ENCODE measurements at regions not wholly inside any gene's neighbourhood (a gene's known extent, or its start where the extent isn't known, plus 50 kb on each side); places are given as distances from the start of the nearest gene placed in this dataset.
"Not testable (repeated sequence)": the region's sequence is repeated elsewhere in the genome, so short reads cannot be mapped to it uniquely, and the experiment has no call there.

DNA sequence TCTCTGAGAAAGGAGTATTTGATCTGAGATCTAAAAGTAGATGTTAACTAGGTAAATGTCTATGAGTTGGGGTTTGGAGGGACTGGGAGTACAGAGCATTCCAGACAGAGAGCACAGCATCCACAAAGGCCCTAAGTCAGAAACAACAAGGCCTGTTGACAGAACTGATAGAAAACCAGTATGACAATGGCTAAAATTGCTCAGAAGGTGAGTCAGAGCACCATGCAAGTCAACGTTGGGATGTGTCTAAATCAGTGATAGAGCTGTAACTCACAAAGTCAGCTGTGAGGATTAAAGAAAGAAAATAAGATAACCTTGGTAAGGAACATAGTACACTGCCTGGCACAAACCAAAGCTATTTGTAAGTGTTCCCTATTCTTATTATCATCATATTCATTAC is 124.0 kb downstream of the CETN3 start:
- DNase-seq (ENCODE audit: low spot score), result no peak

DNA sequence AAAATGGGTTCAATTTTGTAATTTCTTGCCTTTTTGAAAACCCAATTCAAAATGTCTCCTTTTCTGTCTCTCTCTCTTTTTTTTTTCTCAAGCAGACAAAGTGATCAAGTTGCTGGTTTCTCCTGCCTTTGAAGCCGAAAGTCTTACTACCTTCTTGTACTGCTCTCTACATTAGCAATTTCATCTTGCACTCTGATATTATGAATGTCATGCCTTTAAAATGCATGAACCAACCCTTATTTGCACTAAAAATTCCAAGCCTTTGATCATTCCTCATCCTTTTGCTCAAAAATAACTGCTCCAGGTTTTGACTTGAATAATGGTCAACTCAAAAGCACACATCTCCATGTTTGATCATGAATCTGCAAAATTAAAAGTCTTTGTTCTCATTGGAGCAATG is 125.2 kb downstream of the CETN3 start:
- DNase-seq (ENCODE audit: low spot score), result no peak

DNA sequence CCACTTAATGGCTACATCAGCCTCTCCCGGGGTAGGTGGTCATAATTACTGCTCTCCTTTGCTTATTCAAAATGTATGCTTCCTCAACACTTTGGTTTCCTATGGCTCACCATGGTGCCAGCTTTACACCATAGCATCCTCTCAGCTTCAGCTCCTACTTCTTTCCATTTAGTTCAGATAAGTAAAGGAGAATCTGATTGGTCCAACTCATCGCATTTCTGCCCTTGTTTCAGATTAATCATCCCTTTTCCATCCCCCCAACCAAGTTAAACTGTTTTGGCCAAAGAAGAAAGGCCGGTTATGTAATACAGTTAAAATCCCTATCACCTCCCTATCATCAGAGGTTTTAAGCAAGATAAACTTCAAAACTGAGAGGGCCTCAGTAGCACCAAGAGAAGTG is 130.5 kb downstream of the CETN3 start:
- DNase-seq (ENCODE audit: low spot score), result no peak

DNA sequence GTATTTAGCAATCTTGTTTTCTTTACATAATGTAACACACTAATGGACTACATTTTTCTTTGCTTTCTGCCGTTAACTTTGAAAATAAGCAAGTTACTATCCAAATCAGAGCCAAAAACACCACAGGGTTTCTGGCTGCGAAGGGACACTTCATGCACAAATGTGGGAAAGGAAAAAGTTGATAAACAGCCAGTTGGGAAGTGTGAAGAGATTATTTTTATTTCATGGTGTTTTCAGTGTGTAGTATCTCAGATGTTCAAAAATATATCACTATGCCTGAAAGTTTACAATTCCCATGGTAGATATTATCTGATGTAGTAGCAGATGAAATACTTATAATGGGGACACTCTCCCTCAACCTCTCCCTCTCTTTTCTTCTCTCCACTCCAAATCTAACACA is 135.3 kb downstream of the CETN3 start:
- DNase-seq (ENCODE audit: low spot score), result no peak

DNA sequence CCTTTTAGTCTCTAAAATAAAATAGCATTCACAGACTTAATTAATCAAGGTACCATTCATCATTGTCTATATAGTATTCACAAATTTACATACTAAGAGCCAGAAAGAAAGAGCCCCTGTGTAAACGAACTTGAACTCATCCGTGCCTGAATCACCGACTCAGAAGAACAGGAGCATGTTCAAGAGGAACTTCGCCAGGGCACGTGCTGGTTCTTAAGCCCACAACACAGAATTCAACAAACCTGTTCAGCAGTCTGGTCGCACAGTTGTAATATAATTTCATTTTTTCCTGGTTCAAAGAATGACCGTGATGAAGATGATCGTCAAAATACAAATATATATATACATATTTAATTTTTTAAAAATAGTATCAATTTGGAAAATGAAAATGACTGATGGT is 141.9 kb downstream of the CETN3 start:
- DNase-seq (ENCODE audit: low spot score), result no peak

DNA sequence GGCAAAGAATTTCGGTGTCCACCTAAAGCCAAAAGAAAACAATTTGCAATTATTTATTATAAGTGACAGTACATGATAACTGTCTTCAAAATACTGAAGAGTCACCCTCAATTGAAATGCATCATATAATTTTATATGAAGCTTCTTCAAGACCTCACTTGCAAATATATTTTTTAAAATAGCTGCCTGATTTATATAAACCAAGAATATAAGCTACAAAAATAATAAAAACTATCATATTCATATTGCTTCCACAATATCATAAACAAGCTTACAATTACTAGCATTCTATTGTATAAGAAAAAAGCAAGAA is 144.1 kb downstream of the CETN3 start:
- DNase-seq (ENCODE audit: low spot score), result no peak

DNA sequence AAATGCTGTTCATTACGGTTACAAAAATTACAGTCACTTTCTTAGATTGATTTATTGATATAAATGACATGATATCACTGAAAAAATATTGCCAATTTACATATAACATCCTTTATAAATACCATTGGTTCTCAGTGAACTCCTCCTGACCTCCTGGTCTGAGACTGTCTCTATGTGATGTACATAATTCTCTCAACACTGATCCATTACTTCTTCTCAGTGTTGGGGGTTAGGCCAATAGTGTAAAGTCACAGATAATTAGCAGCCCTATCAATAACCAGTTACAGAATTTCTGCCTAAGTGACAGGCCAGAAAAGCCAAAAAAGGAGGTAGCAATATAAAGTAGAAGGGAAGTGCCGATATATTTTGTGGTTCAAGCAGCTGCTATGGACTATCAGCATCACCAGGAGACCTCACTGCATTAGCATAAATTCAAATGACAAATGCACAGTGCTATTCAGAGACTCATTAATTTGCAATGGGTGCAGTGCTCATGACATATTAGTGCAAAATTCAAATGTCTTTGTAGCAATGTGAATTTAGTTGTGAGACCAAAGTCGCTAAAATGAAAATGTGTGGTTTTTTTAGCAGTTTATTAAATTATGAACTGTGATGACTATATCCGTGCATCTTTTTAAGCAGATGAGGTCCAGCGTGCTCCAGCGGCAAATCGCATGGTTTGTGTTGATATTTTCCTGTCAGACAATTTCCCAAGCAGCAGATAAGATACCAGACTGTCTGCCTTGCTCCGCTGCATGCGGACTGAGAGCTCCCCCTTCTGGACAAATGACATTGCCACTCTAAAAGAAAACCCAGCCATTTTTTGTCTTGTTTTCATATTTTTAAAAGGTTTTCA is 144.6 kb downstream of the CETN3 start:
- DNase-seq (ENCODE audit: low spot score), result peak; percentile 78

DNA sequence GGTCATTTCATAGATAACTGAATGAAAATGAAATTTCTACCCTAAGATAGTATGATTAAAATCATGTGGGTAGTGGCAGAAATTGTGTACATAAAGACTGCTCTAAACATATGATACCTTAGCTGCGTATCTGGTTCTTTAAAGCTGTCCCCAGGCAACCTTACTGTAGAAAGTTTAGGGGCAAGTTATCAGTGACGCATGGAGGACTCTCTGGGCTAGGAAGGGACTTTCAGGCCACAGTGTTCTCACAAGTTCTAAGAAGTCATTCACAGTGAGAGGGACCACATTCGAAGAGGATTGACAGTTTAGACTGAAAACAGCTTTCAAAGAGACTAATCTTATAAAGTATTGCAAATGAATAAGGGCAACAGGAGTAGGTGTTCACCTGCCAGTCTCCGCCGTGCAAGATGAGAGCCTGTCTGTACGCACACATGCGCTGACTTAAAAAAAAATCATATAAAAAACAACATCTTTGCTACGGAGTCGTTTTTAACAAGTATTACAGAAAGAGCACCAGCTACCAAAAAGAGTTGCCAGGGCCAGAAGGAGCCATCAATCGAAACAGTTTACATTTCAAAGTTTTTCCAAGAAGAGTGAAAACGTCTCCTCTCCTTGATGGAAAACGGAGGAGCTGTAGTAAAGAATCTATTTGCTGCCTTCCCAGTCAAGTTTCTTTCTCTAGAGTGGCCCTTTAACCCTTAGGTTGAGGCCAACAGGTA is 146.3 kb downstream of the CETN3 start:
- no peak for DNase-seq (ENCODE audit: low spot score)

DNA sequence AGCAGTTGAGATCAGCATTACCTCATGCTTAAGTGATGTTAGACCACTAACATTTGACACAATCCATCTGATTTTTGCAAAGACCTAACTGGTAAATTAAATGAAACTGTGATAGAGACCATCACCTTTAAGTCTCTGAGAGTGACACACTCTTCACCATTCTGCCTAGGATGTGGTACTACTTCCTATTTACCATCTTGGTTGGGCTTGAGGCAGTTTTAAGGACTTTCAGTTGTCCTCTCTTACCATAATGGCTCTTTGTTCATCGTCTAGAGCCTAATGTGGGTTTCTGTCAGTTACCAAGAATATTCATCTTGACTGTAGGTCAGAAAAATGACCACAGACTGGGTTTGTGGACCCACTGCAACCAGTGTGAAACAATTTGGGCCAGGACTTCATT is 158.1 kb downstream of the CETN3 start:
- no peak for DNase-seq (ENCODE audit: low spot score)

DNA sequence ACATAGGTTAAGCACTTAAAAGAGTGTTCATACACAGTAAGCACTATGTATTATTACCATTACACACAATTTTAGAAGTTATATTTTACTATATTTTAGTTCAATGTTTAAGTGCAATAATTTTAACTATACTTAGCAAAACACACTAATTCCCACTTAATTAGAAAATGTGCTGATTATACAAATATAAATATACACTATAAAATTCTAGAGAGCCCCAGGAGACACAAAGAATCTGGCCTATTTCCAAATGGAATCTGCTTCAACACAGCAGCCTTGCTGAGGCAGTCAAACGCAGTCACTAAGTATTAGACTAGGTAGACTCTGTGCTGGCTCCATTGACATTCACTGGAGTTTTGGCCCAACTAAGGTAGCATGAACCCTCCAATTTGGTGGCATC is 160.9 kb downstream of the CETN3 start:
- no peak for DNase-seq (ENCODE audit: low spot score)

DNA sequence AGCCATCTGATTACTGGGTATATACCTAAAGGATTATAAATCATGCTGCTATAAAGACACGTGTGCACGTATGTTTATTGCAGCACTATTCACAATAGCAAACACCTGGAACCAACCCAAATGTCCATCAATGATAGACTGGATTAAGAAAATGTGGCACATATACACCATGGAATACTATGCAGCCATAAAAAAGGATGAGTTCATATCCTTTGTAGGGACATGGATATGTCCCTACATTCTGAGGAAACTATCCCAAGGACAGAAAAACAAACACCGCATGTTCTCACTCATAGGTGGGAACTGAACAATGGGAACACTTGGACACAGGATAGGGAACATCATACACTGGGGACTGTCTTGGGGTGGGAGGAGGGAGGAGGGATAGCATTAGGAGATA is 165.7 kb downstream of the CETN3 start:
- not testable (repeated sequence) for DNase-seq (ENCODE audit: low spot score)

DNA sequence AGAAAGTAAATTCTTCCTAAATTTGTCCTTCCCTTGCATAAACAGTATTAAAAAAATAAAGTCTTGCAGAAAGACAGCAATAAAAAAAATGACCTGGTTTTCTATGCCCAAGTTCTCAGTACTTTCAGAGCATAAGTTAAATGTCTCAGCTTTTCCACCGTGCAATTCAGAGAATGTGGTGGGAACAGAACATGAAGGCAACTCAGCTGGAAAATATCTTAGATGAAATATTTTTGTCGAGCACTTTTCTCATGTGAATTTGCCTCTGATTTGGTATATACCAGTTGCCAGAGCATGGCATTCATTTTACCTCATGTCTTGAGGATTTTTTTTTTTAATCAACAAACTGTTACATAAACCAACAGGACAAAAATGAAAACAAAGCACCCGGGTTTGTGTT is 176.1 kb downstream of the CETN3 start:
- DNase-seq (ENCODE audit: low spot score), result no peak

DNA sequence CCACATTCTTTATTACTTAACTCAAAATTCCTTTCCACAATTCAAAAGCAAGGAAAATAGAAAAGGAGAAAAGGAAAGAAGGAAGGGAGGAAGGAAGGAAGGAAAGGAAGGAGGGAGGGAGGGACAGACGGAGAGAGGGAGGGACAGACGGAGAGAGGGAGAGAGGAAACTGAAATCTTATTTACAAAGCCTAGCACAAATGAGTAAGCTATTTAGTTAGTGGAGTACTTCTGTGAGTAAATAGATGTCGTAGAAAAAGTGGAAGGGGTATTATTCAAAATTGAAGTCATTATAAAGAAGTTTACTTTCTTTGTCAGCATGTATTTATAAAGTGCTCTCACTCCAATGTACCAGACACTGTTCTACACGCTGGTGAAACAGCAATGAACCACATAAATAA is 177.9 kb downstream of the CETN3 start:
- DNase-seq (ENCODE audit: low spot score), result no peak

DNA sequence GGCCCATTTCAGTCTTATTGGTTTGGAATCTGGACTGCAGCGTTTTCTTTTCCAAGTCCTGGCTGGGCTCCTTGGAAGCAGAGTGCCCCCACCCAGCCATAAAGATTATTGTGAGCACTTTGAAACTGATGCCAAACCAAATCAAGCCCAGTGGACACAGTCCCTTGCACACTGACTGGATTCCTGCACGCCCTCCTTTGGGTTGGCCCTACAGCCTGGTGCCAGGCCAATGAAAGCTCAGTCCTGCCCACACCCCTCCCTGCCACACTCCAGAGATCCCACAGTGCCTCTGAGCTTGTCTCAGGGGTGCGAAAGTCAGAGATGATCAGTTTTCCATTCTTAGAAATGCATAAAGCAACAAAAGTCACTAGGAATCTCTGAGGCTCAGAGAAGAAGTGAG is 181.9 kb downstream of the CETN3 start:
- no peak for DNase-seq (ENCODE audit: low spot score)

DNA sequence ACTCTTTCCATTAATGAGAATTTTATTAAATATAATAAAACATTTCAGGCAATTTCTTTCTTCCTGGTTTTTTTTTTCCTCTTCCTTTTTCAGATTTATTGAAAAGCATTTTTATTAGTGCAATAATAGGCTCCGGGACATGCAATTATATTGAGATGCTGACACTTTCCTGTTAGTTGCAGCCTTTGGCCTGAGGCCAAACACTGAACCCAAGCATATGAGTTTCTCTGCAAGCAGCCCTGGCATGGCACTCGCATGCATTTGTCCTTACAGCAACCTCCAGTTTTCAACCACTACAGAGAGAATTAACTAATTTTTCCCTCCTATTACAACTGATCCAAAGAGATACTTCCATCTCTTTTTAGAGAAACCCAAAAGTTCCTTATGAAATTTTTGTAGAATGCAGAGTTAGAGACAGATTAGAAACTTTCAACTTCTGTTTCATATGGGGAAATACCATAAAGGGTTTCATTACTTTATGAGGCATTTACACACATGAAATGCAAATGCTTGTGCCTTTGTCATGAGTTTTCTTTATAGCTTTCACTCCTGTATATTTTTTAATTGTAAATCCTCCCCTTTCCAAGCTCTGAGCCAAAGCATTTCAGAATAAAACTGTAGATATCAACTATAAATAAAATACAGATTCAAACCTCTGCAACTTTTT is 183.0 kb downstream of the CETN3 start:
- no peak for DNase-seq (ENCODE audit: low spot score)

DNA sequence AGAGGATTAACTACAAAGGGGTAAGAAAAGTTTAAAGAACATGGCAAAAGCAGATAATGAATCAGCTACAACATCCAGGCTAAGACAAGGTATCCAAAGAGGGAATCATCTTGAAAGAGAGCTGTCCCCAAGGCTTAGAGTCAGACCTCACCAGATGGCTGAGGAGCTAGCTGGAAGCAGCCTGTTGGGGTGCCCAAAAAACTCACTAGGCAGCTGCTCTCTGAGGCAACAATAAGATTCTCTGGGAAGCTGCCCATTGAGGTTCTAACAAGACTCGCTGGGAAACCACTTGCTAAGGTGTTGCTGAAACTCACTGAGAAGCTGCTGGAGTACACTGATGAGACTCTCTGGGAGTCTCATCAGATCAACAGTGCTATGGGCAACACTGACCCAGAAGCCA is 185.2 kb downstream of the CETN3 start:
- DNase-seq (ENCODE audit: low spot score), result no peak

DNA sequence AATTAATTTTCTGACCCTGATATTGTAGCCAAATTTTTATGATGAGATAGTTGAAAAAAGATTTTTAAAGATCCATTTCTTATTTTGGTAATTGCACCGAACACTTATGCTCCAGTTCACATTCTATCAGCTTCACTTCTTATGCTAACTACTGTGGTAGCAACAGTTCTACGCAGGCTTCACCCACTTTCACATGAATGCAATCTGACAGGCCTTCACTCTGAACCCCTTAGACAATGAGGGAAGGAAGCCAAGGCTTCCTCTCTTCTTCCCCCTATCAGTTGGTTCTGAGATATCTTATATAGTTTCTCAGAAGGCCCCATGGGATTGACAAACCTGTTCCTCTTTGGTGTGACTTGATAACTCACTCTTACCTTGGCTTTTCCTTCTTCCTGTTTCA is 185.8 kb downstream of the CETN3 start:
- DNase-seq (ENCODE audit: low spot score), result no peak

DNA sequence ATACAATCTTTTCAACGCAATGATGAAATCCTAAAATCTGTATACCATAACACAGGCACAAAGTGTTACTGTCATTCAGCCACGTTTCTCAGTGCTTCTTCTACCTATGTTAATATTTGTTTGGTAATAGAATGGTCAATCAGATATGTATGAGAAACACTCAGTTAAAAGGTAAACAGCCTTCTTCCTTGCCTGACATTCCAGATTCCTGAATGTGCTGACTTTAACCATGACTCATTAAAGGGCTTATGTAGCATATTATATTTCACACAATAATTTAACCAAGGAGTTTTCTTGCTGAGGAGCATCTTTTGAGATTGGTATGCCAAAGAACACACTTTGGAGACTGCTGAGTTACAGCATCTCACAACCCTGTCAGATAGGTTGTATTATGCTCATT is 187.6 kb downstream of the CETN3 start:
- DNase-seq (ENCODE audit: low spot score), result no peak

DNA sequence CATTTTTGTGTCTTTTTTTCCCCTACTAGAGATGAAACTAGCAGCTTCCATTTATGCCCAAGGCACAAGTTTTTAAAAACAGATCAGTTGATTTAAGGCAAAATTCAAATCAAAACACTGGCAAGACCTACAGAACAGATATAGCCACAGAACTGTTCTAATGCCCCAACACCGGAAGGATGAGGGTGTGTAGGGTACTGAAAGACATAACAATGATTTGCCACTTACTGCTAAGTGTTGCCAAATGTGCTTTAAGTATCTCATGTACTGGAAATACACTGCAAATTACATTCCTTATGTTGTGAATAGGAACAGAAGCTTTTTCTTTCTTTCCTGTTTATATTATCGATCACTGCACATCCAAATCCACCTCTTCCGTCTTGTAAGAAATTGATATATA is 189.0 kb downstream of the CETN3 start:
- no peak for DNase-seq (ENCODE audit: low spot score)

DNA sequence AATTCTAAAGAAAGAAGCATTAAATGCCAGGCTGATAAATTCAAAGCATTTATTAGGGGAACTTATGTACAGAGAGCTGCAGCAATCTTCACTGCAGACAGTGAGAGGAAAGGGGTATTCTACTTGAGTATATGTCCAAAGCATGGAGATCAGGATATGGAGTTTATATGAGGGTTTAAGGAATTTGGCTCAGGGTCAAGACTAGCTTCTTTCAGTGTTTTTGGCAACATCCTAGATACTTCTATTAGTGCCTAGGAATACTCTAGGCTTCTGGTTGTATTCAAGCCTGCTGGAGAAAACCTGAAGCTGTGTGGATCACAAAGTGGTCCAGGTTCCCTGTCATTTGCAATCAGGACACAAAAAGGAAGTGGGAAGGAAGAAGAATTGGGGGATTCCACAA is 194.6 kb downstream of the CETN3 start:
- DNase-seq (ENCODE audit: low spot score), result no peak

DNA sequence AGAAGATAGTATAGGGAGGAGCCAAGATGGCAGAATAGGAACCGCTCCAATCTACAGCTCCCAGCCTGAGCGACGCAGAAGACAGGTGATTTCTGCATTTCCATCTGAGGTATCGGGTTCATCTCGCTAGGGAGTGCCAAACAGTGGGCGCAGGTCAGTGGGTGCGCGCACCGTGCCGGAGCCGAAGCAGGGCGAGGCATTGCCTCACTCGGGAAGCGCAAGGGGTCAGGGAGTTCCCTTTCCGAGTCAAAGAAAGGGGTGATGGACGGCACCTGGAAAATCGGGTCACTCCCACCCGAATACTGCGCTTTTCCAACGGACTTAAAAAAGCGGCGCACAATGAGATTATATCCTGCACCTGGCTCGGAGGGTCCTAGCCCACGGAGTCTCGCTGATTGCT is 201.2 kb downstream of the CETN3 start:
- not testable (repeated sequence) for DNase-seq (ENCODE audit: low spot score)

DNA sequence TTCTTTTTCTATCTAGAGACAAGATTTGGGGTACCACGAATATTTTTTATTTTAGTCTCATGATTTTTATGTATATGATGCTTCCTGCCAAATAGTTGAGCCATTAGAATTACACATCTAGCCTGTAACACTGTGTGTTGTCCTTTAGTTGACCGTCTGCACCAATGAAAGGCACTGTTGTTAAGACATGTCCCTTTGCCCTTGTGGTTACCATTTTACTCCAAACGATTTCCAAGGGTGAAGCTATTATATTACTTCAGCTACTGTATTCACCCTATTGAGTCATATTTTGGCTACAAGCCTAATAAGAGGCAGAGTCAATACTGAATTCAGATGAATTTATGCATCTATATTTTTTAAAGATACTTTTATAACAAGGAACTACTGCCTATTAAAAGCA is 207.6 kb downstream of the CETN3 start:
- no peak for DNase-seq (ENCODE audit: low spot score)

DNA sequence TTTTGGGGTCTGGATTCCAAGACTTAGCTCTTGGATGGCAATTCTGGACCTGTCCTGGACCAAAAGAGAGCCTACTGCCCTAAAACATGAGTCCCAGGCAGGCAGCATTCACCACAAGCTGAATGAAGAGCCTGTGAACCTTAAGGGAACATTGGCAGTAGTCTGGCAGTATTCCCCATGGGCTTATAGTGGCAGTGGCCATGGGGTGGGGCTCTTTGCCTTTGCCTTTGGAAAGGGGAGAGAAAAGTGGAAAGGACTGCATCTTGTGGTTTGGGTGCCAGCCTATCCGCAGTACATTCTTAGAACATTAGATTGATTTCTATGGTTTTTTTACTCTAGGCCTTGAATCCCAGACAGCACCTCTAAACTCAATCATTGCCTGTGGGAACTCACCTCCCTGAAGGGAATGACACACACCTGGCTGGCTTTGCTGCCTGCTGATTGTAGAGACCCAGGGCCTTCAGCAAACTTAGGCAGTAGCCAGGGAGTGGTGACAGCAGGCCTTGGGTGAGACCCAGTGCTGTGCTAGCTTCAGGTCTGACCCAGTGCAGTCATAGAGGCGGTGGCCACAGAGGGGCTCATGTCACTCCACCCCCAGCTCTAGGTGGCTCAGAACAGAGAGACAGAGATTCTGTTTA is 216.3 kb downstream of the CETN3 start:
- DNase-seq (ENCODE audit: low spot score), result no peak
